MM.1S (cell line): ENCODE measurements at regions not wholly inside any gene's neighbourhood (a gene's known extent, or its start where the extent isn't known, plus 50 kb on each side); places are given as distances from the start of the nearest gene placed in this dataset.
A peak's percentile ranks its signal among the peaks of the same experiment; 100 is the strongest.

Experiments
- DNase-seq: peaks from one replicate; pipeline ENCODE4 v3.0.0-alpha.2; 2015
- H2AFZ ChIP-seq: fragments of 300-600 bp; sonication (generic); 2 replicates; pipeline ENCODE4 v1.6.0; 2016; ENCODE audit warnings: antibody characterized with exemption, low read length
- H3F3A ChIP-seq: fragments of 300-600 bp; sonication (generic); 2 replicates; pipeline ENCODE4 v1.6.1; 2016; ENCODE audit warnings: mild to moderate bottlenecking, antibody characterized with exemption, low read length, moderate library complexity, mixed read lengths; ENCODE audit not compliant: insufficient read depth
- H3K27ac ChIP-seq: fragments of 300-600 bp; sonication (generic); 2 replicates; pipeline ENCODE4 v1.5.1; 2016; ENCODE audit warnings: mild to moderate bottlenecking, low read length
- H3K27me3 ChIP-seq: fragments of 300-600 bp; sonication (generic); replicated peaks from 2 replicates; pipeline ENCODE4 v1.6.0; 2016; ENCODE audit warnings: low read length; ENCODE audit not compliant: insufficient read depth
- H3K36me3 ChIP-seq: fragments of 300-600 bp; sonication (generic); replicated peaks from 2 replicates; pipeline ENCODE4 v1.6.1; 2016; ENCODE audit warnings: mild to moderate bottlenecking, low read length, mixed read lengths; ENCODE audit not compliant: insufficient read depth
- H3K4me1 ChIP-seq: fragments of 300-600 bp; sonication (generic); 2 replicates; pipeline ENCODE4 v1.6.1; 2016; ENCODE audit warnings: low read length, mixed read lengths
- H3K4me2 ChIP-seq: fragments of 300-600 bp; sonication (generic); 2 replicates; pipeline ENCODE4 v1.6.0; 2016; ENCODE audit warnings: low read depth, low read length
- H3K4me3 ChIP-seq: fragments of 300-600 bp; sonication (generic); 2 replicates; pipeline ENCODE4 v1.5.1; 2016; ENCODE audit warnings: low read length, mixed read lengths
- H3K79me2 ChIP-seq: fragments of 300-600 bp; sonication (generic); 2 replicates; pipeline ENCODE4 v1.6.1; 2016; ENCODE audit warnings: mixed run types, low read length, mixed read lengths
- H3K9ac ChIP-seq: fragments of 300-600 bp; sonication (generic); 2 replicates; pipeline ENCODE4 v1.6.1; 2016; ENCODE audit warnings: low read length, mixed read lengths
- H3K9me2 ChIP-seq: fragments of 300-600 bp; sonication (generic); replicated peaks from 2 replicates; pipeline ENCODE4 v1.6.1; 2016; ENCODE audit warnings: mild to moderate bottlenecking, low read length, mixed read lengths; ENCODE audit not compliant: insufficient read depth
- H3K9me3 ChIP-seq: fragments of 300-600 bp; sonication (generic); replicated peaks from 2 replicates; pipeline ENCODE4 v1.6.1; 2016; ENCODE audit warnings: mild to moderate bottlenecking, low read length, mixed read lengths; ENCODE audit not compliant: insufficient read depth
- H4K20me1 ChIP-seq: fragments of 300-600 bp; sonication (generic); 2 replicates; pipeline ENCODE4 v1.6.1; 2016; ENCODE audit warnings: mild to moderate bottlenecking, low read length, moderate library complexity, mixed read lengths; ENCODE audit not compliant: insufficient read depth
- EZH2 ChIP-seq: fragments of 300-600 bp; sonication (generic); optimal IDR thresholded peaks from 2 replicates; pipeline ENCODE3; 2017; ENCODE audit warnings: low read depth, mild to moderate bottlenecking, antibody characterized with exemption, low read length, mixed read lengths
- EZH2phosphoT487 ChIP-seq: fragments of 300-600 bp; sonication (generic); IDR thresholded peaks from 2 replicates; pipeline ENCODE4 v1.6.1; 2018; ENCODE audit warnings: antibody characterized with exemption, low read length
- TF ChIP-seq, protein P1 (sequence below): fragments of 300-600 bp; sonication (generic); IDR thresholded peaks from 2 replicates; pipeline ENCODE4 v1.5.1; 2016; ENCODE audit warnings: antibody characterized with exemption, low read length, mixed read lengths

DNA sequence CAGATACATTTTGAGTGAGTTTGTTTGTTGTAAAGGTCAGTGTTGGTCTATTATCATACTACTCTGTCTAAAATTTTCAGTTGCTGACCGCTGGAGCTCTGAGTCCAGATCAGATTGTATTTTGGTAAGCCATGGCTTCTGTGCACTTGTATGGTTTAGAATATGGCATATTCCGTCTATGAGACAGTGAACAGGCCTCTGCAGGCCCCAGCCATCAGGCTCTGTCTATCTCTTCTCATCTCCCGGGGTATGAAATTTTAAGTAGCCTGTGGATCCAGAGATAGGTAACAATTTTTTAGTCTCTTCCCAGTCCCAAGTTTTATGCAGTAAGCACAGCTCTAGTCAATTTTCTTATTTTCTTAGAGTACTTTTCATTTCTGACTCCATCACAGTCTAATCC, 1929.1 kb upstream of the SEL1L start:
- Histone ChIP-seq H3K9me2 (no peaks in the 10 kb centered on the region), H3F3A (no peaks in the 10 kb centered on the region), H3K27me3 (no peaks in the 10 kb centered on the region), H3K27ac (no peak overlapping the region), H3K4me3 (no peak overlapping the region), H3K4me2 (no peak overlapping the region), H3K36me3 (no peaks in the 10 kb centered on the region), H4K20me1 (no peaks in the 10 kb centered on the region), H3K4me1 (no peaks in the 10 kb centered on the region), H3K9me3 (no peaks in the 10 kb centered on the region), H3K9ac (no peak overlapping the region), H2AFZ (no peak overlapping the region), H3K79me2 (no peaks in the 10 kb centered on the region)
- TF ChIP-seq, protein P1, sequence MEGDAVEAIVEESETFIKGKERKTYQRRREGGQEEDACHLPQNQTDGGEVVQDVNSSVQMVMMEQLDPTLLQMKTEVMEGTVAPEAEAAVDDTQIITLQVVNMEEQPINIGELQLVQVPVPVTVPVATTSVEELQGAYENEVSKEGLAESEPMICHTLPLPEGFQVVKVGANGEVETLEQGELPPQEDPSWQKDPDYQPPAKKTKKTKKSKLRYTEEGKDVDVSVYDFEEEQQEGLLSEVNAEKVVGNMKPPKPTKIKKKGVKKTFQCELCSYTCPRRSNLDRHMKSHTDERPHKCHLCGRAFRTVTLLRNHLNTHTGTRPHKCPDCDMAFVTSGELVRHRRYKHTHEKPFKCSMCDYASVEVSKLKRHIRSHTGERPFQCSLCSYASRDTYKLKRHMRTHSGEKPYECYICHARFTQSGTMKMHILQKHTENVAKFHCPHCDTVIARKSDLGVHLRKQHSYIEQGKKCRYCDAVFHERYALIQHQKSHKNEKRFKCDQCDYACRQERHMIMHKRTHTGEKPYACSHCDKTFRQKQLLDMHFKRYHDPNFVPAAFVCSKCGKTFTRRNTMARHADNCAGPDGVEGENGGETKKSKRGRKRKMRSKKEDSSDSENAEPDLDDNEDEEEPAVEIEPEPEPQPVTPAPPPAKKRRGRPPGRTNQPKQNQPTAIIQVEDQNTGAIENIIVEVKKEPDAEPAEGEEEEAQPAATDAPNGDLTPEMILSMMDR: no peak
- TF ChIP-seq EZH2 (no peak), EZH2phosphoT487 (no peak)
- no peak for DNase-seq

DNA sequence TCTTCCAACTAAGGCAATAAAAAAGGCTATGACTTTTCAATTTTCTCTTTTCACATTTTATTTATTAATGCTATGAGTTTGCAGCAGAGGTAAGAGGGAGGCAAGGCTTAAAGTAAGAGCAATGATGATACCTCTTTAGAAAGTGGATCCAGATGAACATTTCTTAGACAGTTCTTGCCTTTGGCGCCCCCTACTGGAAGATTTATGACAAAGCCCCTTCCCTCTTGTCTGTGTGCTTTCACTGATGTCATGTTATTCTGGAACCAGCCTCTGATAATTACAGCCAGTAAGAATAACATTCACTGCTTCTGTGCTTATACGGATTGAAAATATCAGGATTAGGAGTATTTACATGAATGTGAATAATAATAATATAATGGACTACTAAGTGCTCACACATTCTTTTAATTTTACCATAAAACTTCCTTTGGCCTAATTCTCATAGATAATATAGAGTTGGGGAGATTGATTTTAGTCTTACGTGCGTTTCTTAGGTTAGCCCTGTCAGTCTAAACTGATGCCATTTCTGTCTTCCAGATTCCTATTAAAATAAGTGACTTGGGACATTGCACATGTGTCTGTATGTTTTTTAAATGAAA, 1929.9 kb upstream of the SEL1L start:
- no peaks in the 10 kb centered on the region for H3K27me3 ChIP-seq
- H2AFZ ChIP-seq: no peak overlapping the region
- no peak overlapping the region for H3K27ac ChIP-seq
- no peaks in the 10 kb centered on the region for H3K79me2 ChIP-seq
- H4K20me1 ChIP-seq: no peaks in the 10 kb centered on the region
- no peak overlapping the region for H3K4me3 ChIP-seq
- H3K36me3 ChIP-seq: no peaks in the 10 kb centered on the region
- no peaks in the 10 kb centered on the region for H3F3A ChIP-seq
- TF ChIP-seq, protein P1: peak; percentile 50
- no peak for TF ChIP-seq EZH2phosphoT487
- H3K4me1 ChIP-seq: no peaks in the 10 kb centered on the region
- no peak overlapping the region for H3K4me2 ChIP-seq
- no peaks in the 10 kb centered on the region for H3K9me2 ChIP-seq
- no peaks in the 10 kb centered on the region for H3K9me3 ChIP-seq
- DNase-seq: peak; percentile 14
- no peak overlapping the region for H3K9ac ChIP-seq

DNA sequence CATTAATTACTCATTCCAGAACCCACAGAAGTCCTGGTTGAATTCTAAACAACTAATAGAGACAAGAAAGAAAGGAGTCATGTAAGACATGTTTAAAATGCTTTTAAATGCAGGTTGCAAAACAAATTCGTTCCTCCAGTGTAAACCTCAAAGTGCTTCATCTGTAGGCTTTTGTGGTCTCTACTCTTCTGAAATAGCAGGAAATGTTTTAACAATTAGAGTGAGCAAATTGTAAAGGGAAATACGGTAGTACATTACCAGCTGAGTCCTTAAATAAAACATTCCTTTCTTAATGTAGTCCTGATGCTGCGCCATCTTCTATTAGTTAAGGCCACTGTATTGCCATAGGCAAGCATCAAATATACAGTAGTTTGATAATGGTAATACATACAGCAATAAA, 1934.2 kb upstream of the SEL1L start:
- no peaks in the 10 kb centered on the region for H3F3A ChIP-seq
- H3K27ac ChIP-seq: no peak overlapping the region
- no peak overlapping the region for H3K4me2 ChIP-seq
- no peak overlapping the region for H3K9ac ChIP-seq
- no peaks in the 10 kb centered on the region for H3K79me2 ChIP-seq
- H2AFZ ChIP-seq: no peak overlapping the region
- H3K9me3 ChIP-seq: no peaks in the 10 kb centered on the region
- no peaks in the 10 kb centered on the region for H3K4me1 ChIP-seq
- no peak for DNase-seq
- H3K9me2 ChIP-seq: no peaks in the 10 kb centered on the region
- no peaks in the 10 kb centered on the region for H3K27me3 ChIP-seq
- no peaks in the 10 kb centered on the region for H3K36me3 ChIP-seq
- TF ChIP-seq EZH2 (no peak), EZH2phosphoT487 (no peak)
- TF ChIP-seq, protein P1: no peak
- H4K20me1 ChIP-seq: no peaks in the 10 kb centered on the region
- H3K4me3 ChIP-seq: no peak overlapping the region
